ENCODE measurements at regions not wholly inside any gene's neighbourhood (a gene's known extent, or its start where the extent isn't known, plus 50 kb on each side); places are given as distances from the start of the nearest gene placed in this dataset.

- no peak for DNase-seq (ENCODE audit: low read depth in 2 of 3, low spot score in 1 of 3)
Observed at GRCh38 chr15:70214941-70215635, 117.4 kb upstream of the TLE3 start.

- DNase-seq (ENCODE audit: low read depth in 2 of 3, low spot score in 1 of 3) = no peak
Observed at GRCh38 chr15:70214276-70214675, 116.6 kb upstream of the TLE3 start.

GRCh38 chr15:70213794-70214193 is 116.1 kb upstream of the TLE3 start:
- no peak for DNase-seq (ENCODE audit: low read depth in 2 of 3, low spot score in 1 of 3)

- no peak for DNase-seq (ENCODE audit: low read depth in 2 of 3, low spot score in 1 of 3)
Observed at GRCh38 chr15:70212963-70213315, 115.2 kb upstream of the TLE3 start.

GRCh38 chr15:70212286-70212962 is 114.7 kb upstream of the TLE3 start:
- DNase-seq (ENCODE audit: low read depth in 2 of 3, low spot score in 1 of 3) = no peak

- DNase-seq (ENCODE audit: low read depth in 2 of 3, low spot score in 1 of 3) = no peak
Observed at GRCh38 chr15:70210528-70210927, 112.8 kb upstream of the TLE3 start.

- DNase-seq (ENCODE audit: low read depth in 2 of 3, low spot score in 1 of 3) = no peak
Observed at GRCh38 chr15:70210076-70210475, 112.4 kb upstream of the TLE3 start.

GRCh38 chr15:70209499-70209898 is 111.8 kb upstream of the TLE3 start:
- no peak for DNase-seq (ENCODE audit: low read depth in 2 of 3, low spot score in 1 of 3)

GRCh38 chr15:70208332-70208731 is 110.6 kb upstream of the TLE3 start:
- no peak for DNase-seq (ENCODE audit: low read depth in 2 of 3, low spot score in 1 of 3)

- no peak for DNase-seq (ENCODE audit: low read depth in 2 of 3, low spot score in 1 of 3)
Observed at GRCh38 chr15:70206668-70207067, 109.0 kb upstream of the TLE3 start.

GRCh38 chr15:70204652-70205051 is 106.9 kb upstream of the TLE3 start:
- no peak for DNase-seq (ENCODE audit: low read depth in 2 of 3, low spot score in 1 of 3)

- DNase-seq (ENCODE audit: low read depth in 2 of 3, low spot score in 1 of 3) = no peak
Observed at GRCh38 chr15:70203981-70204560, 106.4 kb upstream of the TLE3 start.

- DNase-seq (ENCODE audit: low read depth in 2 of 3, low spot score in 1 of 3) = no peak
Observed at GRCh38 chr15:70202756-70203155, 105.0 kb upstream of the TLE3 start.

GRCh38 chr15:70201425-70201775 is 103.7 kb upstream of the TLE3 start:
- no peak for DNase-seq (ENCODE audit: low read depth in 2 of 3, low spot score in 1 of 3)

GRCh38 chr15:70200511-70201424 is 103.1 kb upstream of the TLE3 start:
- DNase-seq (ENCODE audit: low read depth in 2 of 3, low spot score in 1 of 3) = no peak

GRCh38 chr15:70199540-70200410 is 102.1 kb upstream of the TLE3 start:
- DNase-seq (ENCODE audit: low read depth in 2 of 3, low spot score in 1 of 3) = no peak

GRCh38 chr15:70199124-70199482 is 101.4 kb upstream of the TLE3 start:
- DNase-seq (ENCODE audit: low read depth in 2 of 3, low spot score in 1 of 3) = no peak

- no peak for DNase-seq (ENCODE audit: low read depth in 2 of 3, low spot score in 1 of 3)
Observed at GRCh38 chr15:70198441-70199123, 100.9 kb upstream of the TLE3 start.

GRCh38 chr15:70197945-70198361 is 100.2 kb upstream of the TLE3 start:
- no peak for DNase-seq (ENCODE audit: low read depth in 2 of 3, low spot score in 1 of 3)

GRCh38 chr15:70197318-70197944 is 99.7 kb upstream of the TLE3 start:
- no peak for DNase-seq (ENCODE audit: low read depth in 2 of 3, low spot score in 1 of 3)

Measured in stimulated activated CD4-positive, alpha-beta T cell treated with anti-CD3 and anti-CD28 coated beads, Interleukin-12 subunit alpha, Interleukin-12 subunit beta, amount 100 ng/mL, for 48 hours (primary cell).